ENCODE measurements at regions not wholly inside any gene's neighbourhood (a gene's known extent, or its start where the extent isn't known, plus 50 kb on each side); places are given as distances from the start of the nearest gene placed in this dataset.
"Not testable (repeated sequence)": the region's sequence is repeated elsewhere in the genome, so short reads cannot be mapped to it uniquely, and the experiment has no call there.

GRCh38 chr9:62952840-62953239, 1763.0 kb downstream of the SPATA31A7 start:
- not testable (repeated sequence) for TF ChIP-seq CTCF (conservative IDR thresholded peaks at IDR 0.05; ENCODE audit: low read depth, low read length); MXI1 (IDR thresholded peaks at IDR 0.05; ENCODE audit: borderline replicate concordance, low read depth, low read length); POLR2A (IDR thresholded peaks at IDR 0.05; ENCODE audit: low read depth, low read length)

Measured in IMR-90 (cell line).